Psoas muscle (tissue), 7 donors: ENCODE measurements at regions not wholly inside any gene's neighbourhood (a gene's known extent, or its start where the extent isn't known, plus 50 kb on each side); places are given as distances from the start of the nearest gene placed in this dataset.

Source experiments
- ATAC-seq, 4 donors: fragments of 200-7000 bp; cut with Tn5 transposase; one replicate each; pipeline ENCODE4 v1.9.1; 2020; ENCODE audit warnings: moderate library complexity in 3 of 4, mild to moderate bottlenecking in 2 of 4
- DNase-seq, 2 donors: peaks; one replicate each; pipeline ENCODE4 v3.0.0-alpha.2; 2020
- H3K27ac ChIP-seq: fragments of 200-600 bp; one replicate; pipeline ENCODE4 v1.8.0; 2022
- H3K27me3 ChIP-seq, 3 donors: fragments of 200-600 bp in 1 of 3; one replicate each; pipeline versions ENCODE4 v1.6.1 to v1.8.0; 2013 to 2022; ENCODE audit warnings: low read length in 2 of 3, mild to moderate bottlenecking in 2 of 3, moderate library complexity in 1 of 3; ENCODE audit not compliant: insufficient read depth in 3 of 3
- H3K36me3 ChIP-seq, 2 donors: fragments of 200-600 bp in 1 of 2; one replicate each; pipeline versions ENCODE4 v1.6.1 to v1.8.0; 2013 to 2022; ENCODE audit warnings: low read depth in 1 of 2, mild to moderate bottlenecking in 1 of 2, moderate library complexity in 1 of 2; ENCODE audit not compliant: insufficient read depth in 1 of 2
- H3K4me1 ChIP-seq: fragments of 200-600 bp; one replicate; pipeline ENCODE4 v1.8.0; 2022
- H3K4me3 ChIP-seq: fragments of 200-600 bp; one replicate; pipeline ENCODE4 v1.8.0; 2022; ENCODE audit warnings: mild to moderate bottlenecking
- H3K9me3 ChIP-seq: fragments of 200-600 bp; one replicate; pipeline ENCODE4 v1.8.0; 2022
- WGBS, 3 donors: extraction: QIAGEN DNeasy Blood & Tissue Kit; methylation state at CpG; one replicate each; pipeline versions ENCODE4 v1.1.6 to v1.1.7; 2013; 5-methylcytosine and 5-hydroxymethylcytosine counted together
- intact Hi-C, 2 donors: fragments of 100-400 bp; cut with DNase I; formaldehyde crosslinking; loops; one replicate each; pipeline versions ENCODE4 v1.11.0 to v1.14.2; 2022
- TF ChIP-seq, protein P1 (sequence below): fragments of 200-600 bp; IDR thresholded peaks from one replicate; pipeline ENCODE4 v1.8.0; 2022; ENCODE audit warnings: antibody characterized with exemption
- donor health status: healthy with polysubstance abuse.
- donor health status: DM: no; HTN: no; CAD: no; lungs with moderate emphysema.
- donor health status: Bipolar disorder and iron deficiency.
- donor health status: healthy.
- donor health status: DM: yes; HTN: yes; CAD: no.
- donor health status: DM: no; HTN: no; CAD: no.
- donor health status: DM: yes; HTN: yes; CAD: no.

DNA sequence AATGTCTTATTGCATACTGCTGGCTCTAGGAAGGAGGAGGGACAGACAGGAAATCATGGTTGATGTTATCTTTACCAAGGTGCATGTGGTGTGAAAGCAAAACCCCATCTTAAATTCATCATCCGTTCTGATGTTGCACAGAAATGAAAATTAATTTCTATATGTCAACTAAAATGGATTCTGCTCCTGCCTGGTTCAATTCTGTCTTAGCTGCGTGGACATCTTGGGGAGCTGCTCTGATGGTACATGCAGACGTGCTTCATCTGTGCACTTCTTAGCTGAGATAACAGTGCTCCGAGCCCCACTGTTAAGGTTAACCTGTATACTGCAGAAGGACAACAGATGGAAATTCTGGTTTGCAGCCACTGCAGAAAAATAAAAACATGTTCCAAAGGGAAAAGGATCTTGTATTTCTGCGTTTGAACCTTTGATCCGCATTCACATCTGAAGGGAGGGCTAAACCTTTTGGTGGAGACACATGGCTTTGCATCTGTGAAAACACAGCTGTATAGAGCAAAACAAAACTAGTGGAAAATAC, 155.6 kb downstream of the TM9SF2 start:
- no peaks in the 10 kb centered on the region for H3K9me3 ChIP-seq
- ATAC-seq = no peak
- no peak overlapping the region for H3K4me3 ChIP-seq
- TF ChIP-seq, protein P1, sequence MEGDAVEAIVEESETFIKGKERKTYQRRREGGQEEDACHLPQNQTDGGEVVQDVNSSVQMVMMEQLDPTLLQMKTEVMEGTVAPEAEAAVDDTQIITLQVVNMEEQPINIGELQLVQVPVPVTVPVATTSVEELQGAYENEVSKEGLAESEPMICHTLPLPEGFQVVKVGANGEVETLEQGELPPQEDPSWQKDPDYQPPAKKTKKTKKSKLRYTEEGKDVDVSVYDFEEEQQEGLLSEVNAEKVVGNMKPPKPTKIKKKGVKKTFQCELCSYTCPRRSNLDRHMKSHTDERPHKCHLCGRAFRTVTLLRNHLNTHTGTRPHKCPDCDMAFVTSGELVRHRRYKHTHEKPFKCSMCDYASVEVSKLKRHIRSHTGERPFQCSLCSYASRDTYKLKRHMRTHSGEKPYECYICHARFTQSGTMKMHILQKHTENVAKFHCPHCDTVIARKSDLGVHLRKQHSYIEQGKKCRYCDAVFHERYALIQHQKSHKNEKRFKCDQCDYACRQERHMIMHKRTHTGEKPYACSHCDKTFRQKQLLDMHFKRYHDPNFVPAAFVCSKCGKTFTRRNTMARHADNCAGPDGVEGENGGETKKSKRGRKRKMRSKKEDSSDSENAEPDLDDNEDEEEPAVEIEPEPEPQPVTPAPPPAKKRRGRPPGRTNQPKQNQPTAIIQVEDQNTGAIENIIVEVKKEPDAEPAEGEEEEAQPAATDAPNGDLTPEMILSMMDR = no peak
- no peaks in the 10 kb centered on the region for H3K4me1 ChIP-seq
- no peaks in the 10 kb centered on the region for H3K36me3 ChIP-seq
- no peak overlapping the region for H3K27ac ChIP-seq
- 84 to 86% (median 86%) methylated on average over 6 of the region's 6 CpGs for WGBS, 3 donors
- no peak for DNase-seq
- intact Hi-C loops = loop anchor here (2.0 to 10.0 kb wide), 5 partner anchors 258 to 860 kb away; no protein-coding TSS in a partner anchor
- H3K27me3 ChIP-seq = no peaks in the 10 kb centered on the region

DNA sequence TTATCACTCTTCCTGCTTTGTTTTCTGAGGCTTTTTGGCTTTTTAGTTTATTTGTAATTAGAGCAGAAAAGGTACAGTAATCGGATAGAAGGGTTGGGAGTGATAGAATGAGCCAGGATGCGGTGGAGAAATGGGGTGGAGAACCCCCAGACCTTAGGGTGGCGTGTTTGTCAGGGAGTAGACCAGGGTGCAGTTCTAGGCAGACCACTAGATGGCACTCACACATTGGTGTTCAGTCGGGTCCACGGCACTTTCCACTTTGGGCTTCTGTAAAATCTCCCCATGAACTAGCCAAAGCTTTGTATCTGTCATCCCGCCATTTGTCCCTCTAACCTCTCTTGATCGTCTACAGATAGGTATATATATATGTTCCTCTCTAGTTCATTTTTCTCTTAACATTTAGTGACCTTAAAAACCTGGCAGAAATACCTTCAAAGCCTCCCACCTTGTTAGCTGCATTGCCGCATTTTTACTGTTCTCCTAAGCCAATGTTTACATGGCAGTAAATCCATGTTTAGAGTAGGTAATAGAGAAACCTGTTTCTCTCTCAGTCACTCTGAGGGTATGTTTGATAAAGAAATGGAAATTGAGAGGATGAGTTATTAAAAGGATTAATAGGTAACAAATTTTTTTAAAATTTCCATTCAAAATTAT, 154.9 kb downstream of the TM9SF2 start:
- no peaks in the 10 kb centered on the region for H3K4me1 ChIP-seq
- DNase-seq (peak; percentile 64 to 70), ATAC-seq (peak; percentile 87 to 93 (median 88))
- intact Hi-C loops = loop anchor here (2.0 to 10.0 kb wide), 5 partner anchors 259 to 861 kb away; no protein-coding TSS in a partner anchor
- no peak overlapping the region for H3K4me3 ChIP-seq
- H3K9me3 ChIP-seq = no peaks in the 10 kb centered on the region
- H3K27ac ChIP-seq = no peak overlapping the region
- TF ChIP-seq, protein P1 = peak; percentile 87
- H3K36me3 ChIP-seq = no peaks in the 10 kb centered on the region
- 16 to 21% (median 21%) methylated on average over 8 of the region's 8 CpGs for WGBS, 3 donors
- H3K27me3 ChIP-seq = no peaks in the 10 kb centered on the region

DNA sequence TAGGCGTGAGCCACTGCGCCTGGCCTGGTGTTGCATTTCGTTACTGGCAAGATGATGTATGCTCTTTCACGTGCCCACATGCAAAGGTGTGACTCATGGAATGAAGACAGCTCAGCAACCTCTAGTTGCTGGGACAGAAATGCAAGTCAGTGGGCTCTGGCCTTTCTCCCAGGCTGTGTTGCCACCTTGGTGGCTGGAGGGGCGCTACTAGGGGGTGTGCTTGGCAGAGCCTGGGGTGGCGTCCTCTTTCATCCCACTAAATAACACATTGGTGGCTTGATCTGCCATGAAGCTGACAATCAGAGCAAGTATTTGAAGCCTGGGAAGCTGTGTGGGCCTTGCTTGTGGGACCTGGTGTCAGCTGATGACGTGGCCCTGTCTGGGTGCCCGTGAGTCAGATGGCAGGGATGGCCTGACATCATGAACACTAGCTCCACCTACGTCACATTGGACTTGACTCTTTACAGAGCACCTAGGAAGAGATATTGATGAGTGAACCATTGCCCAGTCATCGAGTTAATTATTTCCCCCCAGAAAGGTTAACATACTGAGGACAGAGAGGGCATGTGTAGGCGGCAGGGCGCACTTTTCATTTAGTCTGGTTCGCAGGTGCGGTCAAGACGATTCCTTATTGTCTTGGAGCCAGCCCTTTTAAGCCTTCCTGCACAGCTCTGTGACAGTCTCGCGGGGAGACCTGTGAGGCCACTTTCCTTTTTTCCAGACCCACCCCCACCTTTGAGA, 154.2 kb downstream of the TM9SF2 start:
- H3K27ac ChIP-seq = no peak overlapping the region
- WGBS, 3 donors = 71 to 80% (median 72%) methylated on average over 17 of the region's 17 CpGs
- peak; percentile 65 to 79 (median 70) for ATAC-seq

DNA sequence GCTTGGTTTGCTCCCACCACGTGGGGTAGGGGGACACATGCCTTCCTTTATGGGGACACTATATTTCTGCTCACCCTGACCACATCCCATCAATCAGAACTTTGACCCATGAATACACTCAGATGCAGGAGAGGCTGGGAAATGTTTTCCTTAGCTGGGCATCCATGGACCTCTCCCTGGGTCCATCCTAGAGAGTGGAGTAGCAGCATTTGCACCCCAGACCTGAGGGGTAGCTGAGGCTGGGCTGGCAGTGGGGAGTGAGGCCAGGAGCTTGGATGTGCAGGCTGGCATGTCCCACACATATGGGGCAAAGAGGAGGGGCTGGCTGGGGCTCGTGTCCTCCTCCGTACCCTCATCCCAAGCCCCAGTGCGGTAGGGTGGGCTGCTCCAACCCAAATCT, 152.8 kb downstream of the TM9SF2 start:
- ATAC-seq (no peak), DNase-seq (no peak)
- Histone ChIP-seq H3K4me3 (no peak overlapping the region), H3K27ac (no peak overlapping the region), H3K4me1 (no peaks in the 10 kb centered on the region), H3K27me3 (no peaks in the 10 kb centered on the region), H3K9me3 (no peaks in the 10 kb centered on the region), H3K36me3 (no peaks in the 10 kb centered on the region)
- intact Hi-C loops = loop anchor here in 1 of 2 donors (10.0 kb wide), 1 partner anchor 261 kb away; no protein-coding TSS in a partner anchor
- TF ChIP-seq, protein P1 = no peak
- WGBS, 3 donors = 74 to 84% (median 82%) methylated on average over 4 of the region's 4 CpGs

More for the DNA sequence above, 154.2 kb downstream of the TM9SF2 start:
- no peaks in the 10 kb centered on the region for H3K4me1 ChIP-seq
- H3K9me3 ChIP-seq = no peaks in the 10 kb centered on the region
- intact Hi-C loops = loop anchor here (2.0 to 10.0 kb wide), 5 partner anchors 259 to 862 kb away; no protein-coding TSS in a partner anchor
- DNase-seq = no peak
- no peaks in the 10 kb centered on the region for H3K27me3 ChIP-seq
- no peak overlapping the region for H3K4me3 ChIP-seq
- TF ChIP-seq, protein P1 = no peak
- no peaks in the 10 kb centered on the region for H3K36me3 ChIP-seq
